ENCODE measurements at regions not wholly inside any gene's neighbourhood (a gene's known extent, or its start where the extent isn't known, plus 50 kb on each side); places are given as distances from the start of the nearest gene placed in this dataset.

DNA sequence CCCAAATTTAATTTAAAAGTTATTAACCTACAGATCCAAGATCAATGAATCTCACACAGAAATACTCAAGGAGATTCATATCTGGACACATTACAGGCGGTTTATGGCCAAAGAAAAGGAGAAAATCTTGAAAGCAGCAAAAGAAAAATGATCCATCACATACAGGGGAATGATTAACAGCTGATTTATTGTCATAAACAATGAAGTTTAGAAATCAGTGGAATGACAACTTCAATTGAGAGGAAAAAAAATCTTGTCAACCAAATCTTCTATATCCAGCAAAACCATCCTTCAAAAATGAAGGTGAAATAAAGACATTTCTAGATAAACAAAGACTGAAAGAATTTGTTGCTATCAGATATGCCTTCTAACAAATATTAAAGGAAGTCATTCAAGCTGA lies 156.2 kb upstream of the SEMA6D start:
- H2BK5ac ChIP-seq (ENCODE audit: insufficient read length, low read length): no peak overlapping the region
- no peak overlapping the region for H4K91ac ChIP-seq (ENCODE audit: insufficient read length, low read depth, low read length)
- H2BK120ac ChIP-seq (ENCODE audit: low read depth, low read length, poor library complexity, severe bottlenecking): no peak overlapping the region
- H4K8ac ChIP-seq (replicated peaks; ENCODE audit: insufficient read length, low read depth, low read length): no peak overlapping the region
- no peaks in the 10 kb centered on the region for H3K4me1 Mint-ChIP-seq
- no peaks in the 10 kb centered on the region for H4K20me1 ChIP-seq (ENCODE audit: control insufficient read depth, insufficient read depth, insufficient read length)
- H2AFZ ChIP-seq (ENCODE audit: low read length): no peak overlapping the region
- H3K79me2 ChIP-seq (ENCODE audit: insufficient read depth, low read length): no peaks in the 10 kb centered on the region
- H4K5ac ChIP-seq (ENCODE audit: insufficient read length, low read depth, low read length): no peak overlapping the region
- no peak overlapping the region for H3K27ac ChIP-seq (ENCODE audit: insufficient read length, low read depth, low read length)
- no peaks in the 10 kb centered on the region for H3K79me1 ChIP-seq (ENCODE audit: insufficient read depth, low read depth, low read length, poor library complexity, severe bottlenecking)
- no peak overlapping the region for H3K14ac ChIP-seq (ENCODE audit: insufficient read depth, low read length)
- H3K36me3 Mint-ChIP-seq (ENCODE audit: insufficient read depth in 1 of 3, low read depth in 3 of 3): peaks cover 4 to 21% (median 7%) of the 10 kb centered on the region in 3 experiments
- H3T11ph ChIP-seq (ENCODE audit: low read length): no peak overlapping the region
- no peak overlapping the region for H3K27ac Mint-ChIP-seq
- H3K9ac ChIP-seq (ENCODE audit: extremely low read depth, insufficient read length, low read length): no peak overlapping the region
- no peak overlapping the region for H3K18ac ChIP-seq (ENCODE audit: insufficient read length, low read depth, low read length)
- H2AK5ac ChIP-seq (ENCODE audit: insufficient read length, low read length): no peak overlapping the region
- peaks cover 2% of the 10 kb centered on the region; the same call in 1 of the 2 replicates for H3K27me3 Mint-ChIP-seq (ENCODE audit: low read depth)
- no peak overlapping the region for H3K4me3 Mint-ChIP-seq
- H3K4me1 ChIP-seq (ENCODE audit: insufficient read depth, low read length): no peaks in the 10 kb centered on the region
- H3K56ac ChIP-seq (ENCODE audit: insufficient read length, low read depth, low read length): no peak overlapping the region
- TF ChIP-seq, protein P1, sequence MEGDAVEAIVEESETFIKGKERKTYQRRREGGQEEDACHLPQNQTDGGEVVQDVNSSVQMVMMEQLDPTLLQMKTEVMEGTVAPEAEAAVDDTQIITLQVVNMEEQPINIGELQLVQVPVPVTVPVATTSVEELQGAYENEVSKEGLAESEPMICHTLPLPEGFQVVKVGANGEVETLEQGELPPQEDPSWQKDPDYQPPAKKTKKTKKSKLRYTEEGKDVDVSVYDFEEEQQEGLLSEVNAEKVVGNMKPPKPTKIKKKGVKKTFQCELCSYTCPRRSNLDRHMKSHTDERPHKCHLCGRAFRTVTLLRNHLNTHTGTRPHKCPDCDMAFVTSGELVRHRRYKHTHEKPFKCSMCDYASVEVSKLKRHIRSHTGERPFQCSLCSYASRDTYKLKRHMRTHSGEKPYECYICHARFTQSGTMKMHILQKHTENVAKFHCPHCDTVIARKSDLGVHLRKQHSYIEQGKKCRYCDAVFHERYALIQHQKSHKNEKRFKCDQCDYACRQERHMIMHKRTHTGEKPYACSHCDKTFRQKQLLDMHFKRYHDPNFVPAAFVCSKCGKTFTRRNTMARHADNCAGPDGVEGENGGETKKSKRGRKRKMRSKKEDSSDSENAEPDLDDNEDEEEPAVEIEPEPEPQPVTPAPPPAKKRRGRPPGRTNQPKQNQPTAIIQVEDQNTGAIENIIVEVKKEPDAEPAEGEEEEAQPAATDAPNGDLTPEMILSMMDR (conservative IDR thresholded peaks at IDR 0.05): no peak
- no peak overlapping the region for H3K4ac ChIP-seq (ENCODE audit: low read depth, low read length)
- no peaks in the 10 kb centered on the region for H3K23me2 ChIP-seq (ENCODE audit: insufficient read length, low read depth, low read length, poor library complexity, severe bottlenecking)
- H3K27me3 ChIP-seq (ENCODE audit: insufficient read depth, low read length): no peaks in the 10 kb centered on the region
- H2BK12ac ChIP-seq (ENCODE audit: insufficient read length, low read depth, low read length): no peak overlapping the region
- no peak for DNase-seq
- WGBS (ENCODE audit: extremely low coverage, insufficient read length, low lambda C conversion rate): no CpG with 5 or more reads among the region's 1 CpG
- peaks cover 14 to 23% of the 10 kb centered on the region in 2 experiments for H3K9me3 Mint-ChIP-seq
- H2BK20ac ChIP-seq (ENCODE audit: low read depth, low read length, poor library complexity, severe bottlenecking): no peak overlapping the region
- no peak overlapping the region for H2BK15ac ChIP-seq (ENCODE audit: low read depth, low read length)
- H3K9me3 ChIP-seq (ENCODE audit: control insufficient read depth, low read depth, low read length): no peaks in the 10 kb centered on the region
- H3K4me2 ChIP-seq (ENCODE audit: insufficient read depth, insufficient read length, low read length): no peak overlapping the region
- no peak overlapping the region for H3K23ac ChIP-seq (ENCODE audit: insufficient read length, low read depth, low read length)

All from H9 (cell line).